ENCODE measurements at regions not wholly inside any gene's neighbourhood (a gene's known extent, or its start where the extent isn't known, plus 50 kb on each side); places are given as distances from the start of the nearest gene placed in this dataset.

GRCh38 chr1:238296371-238296770 lies 405.6 kb upstream of the ZP4 start:
- TF ChIP-seq, protein P1, sequence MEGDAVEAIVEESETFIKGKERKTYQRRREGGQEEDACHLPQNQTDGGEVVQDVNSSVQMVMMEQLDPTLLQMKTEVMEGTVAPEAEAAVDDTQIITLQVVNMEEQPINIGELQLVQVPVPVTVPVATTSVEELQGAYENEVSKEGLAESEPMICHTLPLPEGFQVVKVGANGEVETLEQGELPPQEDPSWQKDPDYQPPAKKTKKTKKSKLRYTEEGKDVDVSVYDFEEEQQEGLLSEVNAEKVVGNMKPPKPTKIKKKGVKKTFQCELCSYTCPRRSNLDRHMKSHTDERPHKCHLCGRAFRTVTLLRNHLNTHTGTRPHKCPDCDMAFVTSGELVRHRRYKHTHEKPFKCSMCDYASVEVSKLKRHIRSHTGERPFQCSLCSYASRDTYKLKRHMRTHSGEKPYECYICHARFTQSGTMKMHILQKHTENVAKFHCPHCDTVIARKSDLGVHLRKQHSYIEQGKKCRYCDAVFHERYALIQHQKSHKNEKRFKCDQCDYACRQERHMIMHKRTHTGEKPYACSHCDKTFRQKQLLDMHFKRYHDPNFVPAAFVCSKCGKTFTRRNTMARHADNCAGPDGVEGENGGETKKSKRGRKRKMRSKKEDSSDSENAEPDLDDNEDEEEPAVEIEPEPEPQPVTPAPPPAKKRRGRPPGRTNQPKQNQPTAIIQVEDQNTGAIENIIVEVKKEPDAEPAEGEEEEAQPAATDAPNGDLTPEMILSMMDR (IDR thresholded peaks at IDR 0.05): no peak
- no peak for TF ChIP-seq POLR2A (IDR thresholded peaks at IDR 0.05)
